ENCODE measurements at regions not wholly inside any gene's neighbourhood (a gene's known extent, or its start where the extent isn't known, plus 50 kb on each side); places are given as distances from the start of the nearest gene placed in this dataset.

DNA sequence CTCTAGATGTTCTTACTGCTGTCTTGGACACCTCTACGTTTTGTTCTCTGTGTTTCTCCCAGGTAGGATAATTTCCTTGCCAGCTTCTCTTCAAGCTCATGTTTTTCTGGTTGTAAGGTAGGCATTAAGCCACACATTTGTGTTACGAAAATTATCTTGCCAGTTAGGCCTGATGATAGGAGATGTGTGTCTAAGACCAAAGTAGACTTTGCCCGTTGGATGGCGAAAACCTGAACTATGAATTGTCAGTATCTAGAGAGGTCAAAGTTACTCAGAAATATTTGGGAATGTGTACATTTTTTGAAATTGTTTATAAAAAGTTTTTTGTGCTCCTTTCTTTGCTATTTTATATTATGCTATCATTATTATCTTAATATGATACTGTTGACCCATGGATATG is 72.8 kb downstream of the FHIP1A start:
- TF ChIP-seq, protein P1, sequence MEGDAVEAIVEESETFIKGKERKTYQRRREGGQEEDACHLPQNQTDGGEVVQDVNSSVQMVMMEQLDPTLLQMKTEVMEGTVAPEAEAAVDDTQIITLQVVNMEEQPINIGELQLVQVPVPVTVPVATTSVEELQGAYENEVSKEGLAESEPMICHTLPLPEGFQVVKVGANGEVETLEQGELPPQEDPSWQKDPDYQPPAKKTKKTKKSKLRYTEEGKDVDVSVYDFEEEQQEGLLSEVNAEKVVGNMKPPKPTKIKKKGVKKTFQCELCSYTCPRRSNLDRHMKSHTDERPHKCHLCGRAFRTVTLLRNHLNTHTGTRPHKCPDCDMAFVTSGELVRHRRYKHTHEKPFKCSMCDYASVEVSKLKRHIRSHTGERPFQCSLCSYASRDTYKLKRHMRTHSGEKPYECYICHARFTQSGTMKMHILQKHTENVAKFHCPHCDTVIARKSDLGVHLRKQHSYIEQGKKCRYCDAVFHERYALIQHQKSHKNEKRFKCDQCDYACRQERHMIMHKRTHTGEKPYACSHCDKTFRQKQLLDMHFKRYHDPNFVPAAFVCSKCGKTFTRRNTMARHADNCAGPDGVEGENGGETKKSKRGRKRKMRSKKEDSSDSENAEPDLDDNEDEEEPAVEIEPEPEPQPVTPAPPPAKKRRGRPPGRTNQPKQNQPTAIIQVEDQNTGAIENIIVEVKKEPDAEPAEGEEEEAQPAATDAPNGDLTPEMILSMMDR (conservative IDR thresholded peaks at IDR 0.05 in 1 of 2, IDR thresholded peaks at IDR 0.05 in 1 of 2; ENCODE audit: low read depth in 1 of 2, low read length in 2 of 2), result no peak
- no peak for TF ChIP-seq EZH2 (IDR thresholded peaks at IDR 0.05; ENCODE audit: low read length, missing control alignments)

All from fibroblast of lung (primary cell).